ENCODE measurements at regions not wholly inside any gene's neighbourhood (a gene's known extent, or its start where the extent isn't known, plus 50 kb on each side); places are given as distances from the start of the nearest gene placed in this dataset.

- no peaks in the 10 kb centered on the region for H3K36me3 ChIP-seq (ENCODE audit: insufficient read depth, low read length)
- no peak overlapping the region for H3K4me2 ChIP-seq (ENCODE audit: low read length)
- intact Hi-C loops (cut with micrococcal nuclease; ENCODE audit: unreplicated experiment): no loop called here
- no peaks in the 10 kb centered on the region for H3K4me1 ChIP-seq (ENCODE audit: insufficient read depth, low read length, poor library complexity, severe bottlenecking)
- DNase-seq (ENCODE audit: low spot score): no peak
- H4K20me1 ChIP-seq (ENCODE audit: insufficient read depth, low read length): no peaks in the 10 kb centered on the region
- no TSS peak for BruUV-seq (replicated peaks)
- ChIA-PET POLR2A (interaction anchor here (0.7 kb wide), 1 partner anchor 11 kb away, joined by 3 read pairs; no protein-coding TSS in a partner anchor), CTCF (ENCODE audit: unreplicated experiment) (no interaction called here)
- TF ChIP-seq EZH2phosphoT487 (IDR thresholded peaks at IDR 0.05; ENCODE audit: borderline replicate concordance, low read depth, low read length): no peak
- TF ChIP-seq, protein P1, sequence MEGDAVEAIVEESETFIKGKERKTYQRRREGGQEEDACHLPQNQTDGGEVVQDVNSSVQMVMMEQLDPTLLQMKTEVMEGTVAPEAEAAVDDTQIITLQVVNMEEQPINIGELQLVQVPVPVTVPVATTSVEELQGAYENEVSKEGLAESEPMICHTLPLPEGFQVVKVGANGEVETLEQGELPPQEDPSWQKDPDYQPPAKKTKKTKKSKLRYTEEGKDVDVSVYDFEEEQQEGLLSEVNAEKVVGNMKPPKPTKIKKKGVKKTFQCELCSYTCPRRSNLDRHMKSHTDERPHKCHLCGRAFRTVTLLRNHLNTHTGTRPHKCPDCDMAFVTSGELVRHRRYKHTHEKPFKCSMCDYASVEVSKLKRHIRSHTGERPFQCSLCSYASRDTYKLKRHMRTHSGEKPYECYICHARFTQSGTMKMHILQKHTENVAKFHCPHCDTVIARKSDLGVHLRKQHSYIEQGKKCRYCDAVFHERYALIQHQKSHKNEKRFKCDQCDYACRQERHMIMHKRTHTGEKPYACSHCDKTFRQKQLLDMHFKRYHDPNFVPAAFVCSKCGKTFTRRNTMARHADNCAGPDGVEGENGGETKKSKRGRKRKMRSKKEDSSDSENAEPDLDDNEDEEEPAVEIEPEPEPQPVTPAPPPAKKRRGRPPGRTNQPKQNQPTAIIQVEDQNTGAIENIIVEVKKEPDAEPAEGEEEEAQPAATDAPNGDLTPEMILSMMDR (conservative IDR thresholded peaks at IDR 0.05; ENCODE audit: low read length): no peak
- H3K27ac ChIP-seq (ENCODE audit: low read depth, low read length, poor library complexity, severe bottlenecking): no peak overlapping the region
- no peak overlapping the region for H2AFZ ChIP-seq (ENCODE audit: low read length)
- no peaks in the 10 kb centered on the region for H3K9me3 ChIP-seq (ENCODE audit: low read length)
- H3K4me3 ChIP-seq (ENCODE audit: low read depth, low read length, poor library complexity, severe bottlenecking): no peak overlapping the region
- H3K79me2 ChIP-seq (ENCODE audit: insufficient read depth, low read depth, low read length): no peaks in the 10 kb centered on the region
- no peaks in the 10 kb centered on the region for H3K9me2 ChIP-seq (ENCODE audit: insufficient read depth, low read length)
Observed at GRCh38 chr4:41487868-41488440, 50.0 kb upstream of the LIMCH1 start.

All from OCI-LY7 (cell line).